Gastrocnemius medialis (tissue), 4 donors: ENCODE measurements at regions not wholly inside any gene's neighbourhood (a gene's known extent, or its start where the extent isn't known, plus 50 kb on each side); places are given as distances from the start of the nearest gene placed in this dataset.

Experiments
- POLR2A ChIP-seq, 2 donors: fragments of 450-650 bp; IDR thresholded peaks; one replicate each; pipeline ENCODE4 v1.6.1; 2017; ENCODE audit warnings: antibody characterized with exemption in 2 of 2, mild to moderate bottlenecking in 2 of 2, moderate library complexity in 2 of 2
- TF ChIP-seq, protein P1 (sequence below), 5 experiments: fragments of 450-650 bp in 3 of 5; fragments of 200-600 bp in 2 of 5; sonication (generic) in 2 of 5; IDR thresholded peaks in 4 of 5; conservative IDR thresholded peaks in 1 of 5; 1 replicate in 4 of 5; 2 replicates in 1 of 5; pipeline ENCODE4 v1.5.1; 2016 to 2019; ENCODE audit warnings: antibody characterized with exemption in 5 of 5, mild to moderate bottlenecking in 3 of 5, moderate library complexity in 3 of 5

DNA sequence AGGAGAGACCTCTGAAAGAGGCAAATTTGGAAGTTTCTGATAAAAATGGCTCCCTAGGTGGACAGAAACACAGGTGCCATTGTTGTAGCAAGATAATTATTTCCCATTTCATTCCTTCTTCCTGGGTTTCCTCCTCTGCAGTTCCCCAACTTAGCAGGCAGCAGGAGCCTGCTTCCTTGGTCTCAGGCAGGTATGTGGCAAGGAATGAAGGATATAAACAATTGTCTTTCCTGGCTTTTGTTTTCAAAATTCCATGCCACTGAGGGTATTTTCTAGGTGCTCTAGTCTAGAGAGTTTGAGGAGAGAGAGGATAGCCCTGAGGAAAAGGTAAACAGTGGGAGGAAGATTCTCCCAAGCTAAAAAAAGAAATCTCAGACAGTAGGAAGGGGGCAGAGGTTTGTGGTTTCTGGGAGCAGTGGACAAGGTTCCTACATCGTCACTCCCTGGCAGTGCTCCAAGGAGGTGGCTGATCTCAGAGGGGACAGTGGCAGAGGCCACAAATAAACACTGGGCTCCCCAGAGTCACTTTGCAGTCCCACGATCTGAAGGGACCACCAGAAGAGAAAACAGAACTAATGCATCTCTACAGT lies 82.6 kb upstream of the IGF1 start:
- TF ChIP-seq POLR2A (IDR thresholded peaks at IDR 0.05): no peak
- TF ChIP-seq, protein P1, sequence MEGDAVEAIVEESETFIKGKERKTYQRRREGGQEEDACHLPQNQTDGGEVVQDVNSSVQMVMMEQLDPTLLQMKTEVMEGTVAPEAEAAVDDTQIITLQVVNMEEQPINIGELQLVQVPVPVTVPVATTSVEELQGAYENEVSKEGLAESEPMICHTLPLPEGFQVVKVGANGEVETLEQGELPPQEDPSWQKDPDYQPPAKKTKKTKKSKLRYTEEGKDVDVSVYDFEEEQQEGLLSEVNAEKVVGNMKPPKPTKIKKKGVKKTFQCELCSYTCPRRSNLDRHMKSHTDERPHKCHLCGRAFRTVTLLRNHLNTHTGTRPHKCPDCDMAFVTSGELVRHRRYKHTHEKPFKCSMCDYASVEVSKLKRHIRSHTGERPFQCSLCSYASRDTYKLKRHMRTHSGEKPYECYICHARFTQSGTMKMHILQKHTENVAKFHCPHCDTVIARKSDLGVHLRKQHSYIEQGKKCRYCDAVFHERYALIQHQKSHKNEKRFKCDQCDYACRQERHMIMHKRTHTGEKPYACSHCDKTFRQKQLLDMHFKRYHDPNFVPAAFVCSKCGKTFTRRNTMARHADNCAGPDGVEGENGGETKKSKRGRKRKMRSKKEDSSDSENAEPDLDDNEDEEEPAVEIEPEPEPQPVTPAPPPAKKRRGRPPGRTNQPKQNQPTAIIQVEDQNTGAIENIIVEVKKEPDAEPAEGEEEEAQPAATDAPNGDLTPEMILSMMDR (IDR thresholded peaks at IDR 0.05 in 4 of 5, conservative IDR thresholded peaks at IDR 0.05 in 1 of 5): no peak
